ENCODE measurements at regions not wholly inside any gene's neighbourhood (a gene's known extent, or its start where the extent isn't known, plus 50 kb on each side); places are given as distances from the start of the nearest gene placed in this dataset.
A peak's percentile ranks its signal among the peaks of the same experiment; 100 is the strongest.

DNA sequence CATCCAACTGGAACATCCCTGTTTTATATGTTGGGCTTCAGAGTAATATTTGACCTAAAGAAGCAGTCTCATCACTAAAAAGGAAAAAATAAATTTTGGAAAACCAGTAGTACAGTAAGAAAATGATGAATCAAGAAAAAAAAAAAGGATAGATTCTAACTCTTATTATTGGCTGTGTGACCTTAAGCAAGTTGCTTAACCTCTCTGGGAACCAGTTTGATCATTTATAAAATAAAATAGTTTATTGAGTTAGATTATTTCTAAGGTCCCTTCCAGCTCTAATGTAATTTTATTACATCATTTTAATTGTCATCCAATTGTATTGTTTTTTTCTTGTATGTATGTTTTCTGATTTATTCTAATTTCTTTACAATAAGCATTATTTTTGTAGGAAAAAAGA lies 127.0 kb downstream of the PRELID2 start:
- no peak overlapping the region for H3K4me3 ChIP-seq

DNA sequence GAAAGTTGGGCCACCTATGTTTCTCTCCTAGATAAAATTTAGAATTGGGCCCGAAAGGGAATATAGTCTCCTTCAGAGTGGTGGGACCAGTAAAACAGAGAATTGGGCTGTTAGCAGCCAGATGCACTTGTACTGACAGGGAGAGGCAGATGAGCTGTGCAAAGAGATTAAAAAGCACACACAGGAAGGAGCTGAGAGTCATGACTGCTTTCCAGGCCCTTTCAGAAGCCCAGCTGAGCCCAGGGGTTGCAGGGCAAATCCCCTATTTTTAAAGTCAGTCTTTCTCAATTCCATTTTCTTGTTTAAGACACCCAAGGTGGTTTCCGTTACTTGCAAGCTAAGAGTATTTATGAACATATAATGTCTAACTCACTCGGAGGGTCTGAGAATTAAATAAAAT lies 130.4 kb downstream of the PRELID2 start:
- H3K27ac ChIP-seq: no peak overlapping the region
- no peak overlapping the region for H3K4me3 ChIP-seq

More for the DNA sequence above, 127.0 kb downstream of the PRELID2 start:
- H3K27ac ChIP-seq: no peak overlapping the region

DNA sequence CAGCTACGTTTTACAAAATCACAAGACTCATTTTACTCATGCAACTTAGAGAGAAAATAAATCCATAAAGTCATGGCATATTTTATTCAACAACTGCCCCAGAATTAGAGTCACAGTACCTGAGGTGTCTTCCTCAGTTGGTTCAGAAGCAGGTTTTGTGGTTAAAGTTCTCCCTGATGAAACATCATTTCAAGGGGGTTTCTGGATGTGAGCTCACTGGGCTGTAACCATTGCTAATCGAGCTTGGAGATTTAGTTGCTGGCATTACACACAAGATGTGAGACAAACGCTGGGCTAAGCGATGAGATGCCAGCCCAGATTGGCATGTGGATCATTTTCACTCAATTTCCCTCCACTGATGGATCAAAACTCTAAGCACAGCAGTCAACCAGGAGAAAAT lies 131.3 kb downstream of the PRELID2 start:
- Histone ChIP-seq H3K27ac (no peak overlapping the region), H3K4me3 (no peak overlapping the region)

DNA sequence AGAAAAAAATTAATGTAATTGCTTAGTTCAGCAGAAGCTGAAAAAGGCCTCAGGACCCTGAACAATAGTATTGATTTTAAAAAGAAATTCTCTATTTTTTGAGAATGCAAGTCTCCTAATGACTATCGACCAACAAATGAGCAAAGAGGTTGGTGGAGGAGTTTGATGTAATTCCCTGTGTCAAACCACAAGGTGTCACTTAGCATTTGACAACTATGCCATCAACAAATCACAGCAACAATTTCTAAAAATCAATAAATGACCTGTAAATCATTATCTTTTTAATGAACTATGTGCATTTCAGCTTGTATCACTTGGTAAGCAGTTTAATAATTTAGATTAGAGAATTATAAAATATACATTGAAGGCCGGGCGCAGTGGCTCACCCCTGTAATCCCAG lies 133.7 kb downstream of the PRELID2 start:
- H3K27ac ChIP-seq: no peak overlapping the region
- H3K4me3 ChIP-seq: no peak overlapping the region

DNA sequence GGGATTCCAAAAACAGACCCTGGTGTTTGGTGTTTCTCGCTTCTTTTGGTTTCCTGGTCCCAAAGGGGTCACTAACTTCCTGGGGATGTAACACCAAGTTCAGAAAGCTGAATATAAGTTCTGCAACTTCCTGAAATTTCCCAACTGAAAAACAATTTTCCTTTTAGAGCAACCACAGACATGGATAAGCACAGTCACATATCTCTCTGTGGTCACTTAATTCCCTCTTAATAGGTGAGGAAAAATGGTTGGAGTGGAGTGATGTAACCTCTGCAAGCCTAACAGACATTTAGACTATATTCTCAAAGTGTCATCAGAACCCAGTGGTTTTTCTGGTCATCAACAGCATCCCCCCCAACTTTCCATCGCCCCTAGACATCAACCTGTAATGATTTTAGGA lies 135.3 kb downstream of the PRELID2 start:
- H3K4me3 ChIP-seq: no peak overlapping the region
- no peak overlapping the region for H3K27ac ChIP-seq

DNA sequence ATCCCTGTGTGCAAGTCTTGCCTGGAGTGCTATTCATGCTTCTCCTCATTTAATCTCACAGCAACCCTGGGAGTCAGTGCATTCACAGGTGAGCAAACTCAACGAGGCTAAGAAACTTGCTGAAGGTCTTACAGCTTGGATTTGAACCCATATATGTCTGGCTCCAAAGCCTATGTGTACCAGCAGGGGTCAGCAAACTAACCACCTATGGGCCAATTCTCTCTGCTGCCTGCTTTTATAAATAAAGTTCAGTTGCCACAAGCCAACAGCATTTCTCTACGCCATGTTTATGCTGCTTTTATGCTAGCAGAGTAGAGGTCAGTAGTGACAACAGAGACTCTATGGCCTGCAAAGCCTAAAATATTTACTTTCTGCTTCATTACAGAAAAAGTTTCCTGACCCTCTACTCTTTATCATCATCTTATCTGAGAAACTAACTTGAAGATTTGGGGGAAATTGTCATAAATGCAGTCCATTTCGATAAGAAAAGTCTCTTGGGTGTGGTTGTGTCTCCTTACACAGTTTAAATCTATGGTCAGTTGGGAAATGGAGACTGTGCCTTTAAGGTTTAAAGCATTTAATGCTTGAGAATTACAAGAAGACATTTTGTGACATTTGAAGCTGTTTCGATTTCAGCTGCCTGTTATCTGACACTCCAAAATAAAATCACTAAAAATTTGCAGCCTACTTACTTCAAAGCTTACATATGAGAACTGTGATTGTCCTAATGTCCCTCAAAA lies 137.7 kb downstream of the PRELID2 start:
- H3K4me3 ChIP-seq: no peak overlapping the region
- H3K27ac ChIP-seq: no peak overlapping the region

DNA sequence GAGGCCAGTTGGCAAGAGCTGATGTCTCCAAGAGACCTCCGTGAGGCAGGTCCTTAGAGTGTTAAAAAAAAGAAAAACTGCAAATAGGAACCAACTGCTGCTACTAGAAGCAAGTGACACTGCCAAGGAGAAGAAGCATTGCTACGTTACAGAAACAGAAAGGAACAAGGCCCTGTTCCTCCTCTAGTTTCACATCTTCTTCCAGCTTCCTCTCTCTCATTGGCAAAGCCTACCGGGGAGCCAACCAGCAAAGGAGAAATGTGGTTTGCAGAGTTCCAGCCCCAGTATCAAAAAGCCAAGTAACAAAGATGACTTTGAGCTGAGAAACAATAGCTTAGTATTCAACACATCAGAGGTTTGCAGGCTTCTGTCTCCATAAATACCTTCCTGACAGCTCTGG lies 145.9 kb downstream of the PRELID2 start:
- H3K4me3 ChIP-seq: no peak overlapping the region
- H3K27ac ChIP-seq: peak overlapping the region in 4 of 21 experiments; percentile 17 to 68 (median 36)

DNA sequence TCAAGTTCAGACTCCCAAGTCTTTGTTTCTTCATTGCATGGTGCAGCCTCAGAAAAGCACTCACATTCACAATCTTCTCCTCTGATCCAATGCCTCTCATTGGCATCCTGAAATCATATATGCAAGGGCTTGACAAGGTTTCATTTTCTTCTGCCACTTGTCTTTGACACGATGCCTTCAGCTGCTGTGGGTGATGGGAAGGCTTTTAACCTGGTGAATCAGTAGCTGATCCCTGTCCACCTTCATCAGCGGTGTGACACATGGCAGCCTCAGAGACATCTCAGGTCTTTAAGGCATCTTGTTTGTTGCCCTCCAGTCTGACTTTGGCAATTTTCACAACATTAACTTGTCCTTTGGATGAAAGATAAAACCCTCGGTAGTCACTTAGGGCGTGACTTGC lies 147.2 kb downstream of the PRELID2 start:
- H3K4me3 ChIP-seq: no peak overlapping the region
- no peak overlapping the region for H3K27ac ChIP-seq

DNA sequence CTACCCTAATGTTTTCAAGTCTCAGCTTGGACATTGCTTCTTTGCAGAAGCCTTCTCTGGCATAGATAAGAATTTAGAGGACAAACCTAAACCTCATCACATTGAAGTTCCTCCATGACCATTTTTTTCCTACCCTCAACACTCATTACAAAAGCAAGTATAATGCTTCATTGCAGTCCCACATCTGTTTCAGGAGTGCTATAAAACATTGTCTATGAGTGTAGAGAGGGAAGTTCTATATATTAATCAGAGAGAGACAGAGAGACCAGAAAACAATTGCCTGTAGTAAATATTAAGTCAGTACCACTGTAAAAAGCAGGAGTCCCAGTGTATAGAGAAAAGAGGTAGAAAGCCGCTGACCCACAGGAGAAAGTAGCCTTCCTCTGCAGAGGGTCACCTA lies 149.7 kb downstream of the PRELID2 start:
- H3K4me3 ChIP-seq: no peak overlapping the region
- H3K27ac ChIP-seq: no peak overlapping the region

DNA sequence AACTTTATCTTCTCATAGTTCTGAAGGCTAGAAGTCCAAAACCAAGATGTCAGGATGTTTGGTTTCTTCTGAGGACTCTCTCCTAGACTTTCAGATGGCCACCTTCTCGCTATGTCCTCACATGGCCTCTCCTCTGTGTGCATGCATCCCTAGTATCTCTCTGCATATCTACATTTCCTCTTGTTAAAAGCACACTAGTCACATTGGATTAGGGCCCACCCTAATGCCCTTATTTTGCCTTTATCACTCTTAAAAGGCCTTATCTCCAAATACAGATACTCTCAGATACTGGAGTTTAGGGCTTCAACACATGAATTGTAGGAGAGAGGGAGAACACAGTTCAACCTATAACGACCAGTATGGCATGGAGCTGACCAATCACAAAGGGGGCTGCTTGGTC lies 151.7 kb downstream of the PRELID2 start:
- H3K4me3 ChIP-seq: no peak overlapping the region
- H3K27ac ChIP-seq: no peak overlapping the region

DNA sequence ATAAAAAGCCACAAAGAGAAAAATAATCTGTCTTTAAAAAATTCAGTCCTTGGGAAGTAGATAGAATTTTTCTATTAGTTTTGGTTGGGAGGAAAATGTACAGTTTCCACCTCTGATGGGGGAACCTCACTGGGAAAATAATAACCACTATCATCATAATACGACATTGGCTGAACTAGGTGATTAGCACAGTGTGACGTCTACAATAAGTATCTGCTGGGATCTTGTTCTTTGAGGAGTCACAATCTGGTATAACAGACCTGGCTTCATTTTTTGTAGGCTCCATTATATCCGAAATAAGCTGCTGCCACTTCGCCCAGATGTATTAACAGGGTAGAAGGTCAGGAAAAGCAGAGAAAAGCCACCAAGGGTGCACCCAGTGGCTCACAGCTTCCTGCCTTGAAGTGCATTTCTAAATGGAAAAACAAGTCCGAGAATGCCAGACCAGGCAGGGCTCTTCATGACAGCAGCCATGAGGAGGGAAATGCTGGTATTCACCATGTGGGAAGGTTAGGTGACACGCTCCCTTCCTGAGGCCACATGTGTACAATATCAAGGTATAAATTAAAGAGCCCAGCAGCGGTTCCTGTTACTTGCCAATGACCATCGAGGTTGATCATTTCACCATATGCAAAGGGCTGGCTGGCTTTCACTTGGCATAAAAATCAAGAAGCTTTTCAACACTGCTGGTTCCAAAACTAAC lies 152.8 kb downstream of the PRELID2 start:
- no peak overlapping the region for H3K27ac ChIP-seq
- no peak overlapping the region for H3K4me3 ChIP-seq

DNA sequence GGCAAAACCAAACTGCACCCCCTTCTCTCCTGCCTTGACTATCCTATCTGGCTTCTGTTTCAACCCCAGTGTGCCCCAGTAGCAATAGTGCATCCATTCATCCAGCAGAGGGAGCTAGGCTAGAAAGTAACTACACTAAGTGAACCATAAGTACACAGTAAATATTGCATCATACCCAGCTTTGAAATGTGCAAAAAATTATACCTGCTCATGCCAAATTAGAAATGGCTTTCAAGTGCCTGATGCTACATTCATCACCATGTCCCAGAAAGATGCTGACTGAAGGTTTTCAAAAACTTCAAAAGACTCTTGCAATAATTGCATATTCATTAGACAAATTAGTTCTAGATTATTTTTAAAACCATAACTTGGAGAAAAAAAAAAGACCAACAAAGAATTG lies 153.5 kb downstream of the PRELID2 start:
- Histone ChIP-seq H3K4me3 (no peak overlapping the region), H3K27ac (no peak overlapping the region)

DNA sequence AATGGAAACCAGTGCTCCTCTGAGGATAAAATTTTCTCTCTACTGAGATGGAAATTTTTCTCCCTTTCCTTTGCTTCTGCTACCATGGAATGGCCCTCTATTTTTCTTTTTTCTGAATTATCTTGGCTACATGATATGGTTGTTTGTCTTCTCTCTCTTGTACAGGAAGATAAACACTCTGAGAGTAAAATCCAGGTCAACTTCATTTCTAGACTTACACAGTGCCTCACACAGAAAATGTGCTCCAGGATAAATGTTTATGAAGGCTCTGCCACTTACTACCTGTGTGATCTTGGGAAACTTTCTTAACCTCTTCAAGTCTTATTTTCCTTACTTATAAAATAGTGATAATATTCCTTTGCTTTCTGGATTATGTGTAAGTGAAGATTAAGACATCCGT lies 153.9 kb downstream of the PRELID2 start:
- no peak overlapping the region for H3K27ac ChIP-seq
- no peak overlapping the region for H3K4me3 ChIP-seq

DNA sequence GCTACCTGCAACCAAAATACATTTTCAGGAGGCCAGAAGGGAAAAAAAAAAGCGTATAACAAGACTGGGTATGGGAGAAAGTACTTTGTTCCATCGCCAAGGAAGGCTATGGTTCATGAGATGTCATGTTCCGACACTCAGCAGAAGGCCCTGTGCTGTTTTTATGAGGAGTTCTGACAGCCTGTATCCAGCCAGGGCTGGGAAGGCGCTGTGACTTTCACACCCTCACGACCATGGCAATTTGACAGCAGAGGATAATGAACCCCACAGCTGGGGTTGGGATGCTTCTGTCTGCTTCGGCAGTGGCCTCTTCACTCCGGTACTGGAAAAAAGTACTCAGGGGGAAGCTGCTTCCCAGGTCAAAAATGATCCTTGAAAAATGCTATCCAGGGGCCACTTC lies 154.4 kb downstream of the PRELID2 start:
- no peak overlapping the region for H3K4me3 ChIP-seq
- H3K27ac ChIP-seq: peak overlapping the region in 1 of 21 experiments; percentile 27

DNA sequence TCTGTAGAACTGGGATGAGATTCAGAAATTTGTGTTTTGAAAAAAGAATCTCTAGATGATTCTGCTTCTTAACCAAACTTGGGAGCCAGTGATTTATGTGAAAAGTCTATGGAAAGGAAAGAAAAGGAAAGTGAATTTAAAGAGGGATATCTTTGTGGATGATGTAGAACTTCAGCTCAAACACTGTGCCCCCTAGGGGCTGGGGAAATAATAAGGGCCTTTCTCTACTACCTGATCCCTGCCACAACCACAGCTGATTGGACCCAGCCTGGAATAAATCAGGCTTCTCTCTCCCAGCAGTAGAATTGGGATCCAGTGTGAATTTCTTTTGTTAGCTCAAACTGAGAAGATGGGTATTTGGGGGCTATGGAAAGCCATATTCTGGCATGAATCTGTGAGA lies 155.0 kb downstream of the PRELID2 start:
- Histone ChIP-seq H3K4me3 (no peak overlapping the region), H3K27ac (no peak overlapping the region)

DNA sequence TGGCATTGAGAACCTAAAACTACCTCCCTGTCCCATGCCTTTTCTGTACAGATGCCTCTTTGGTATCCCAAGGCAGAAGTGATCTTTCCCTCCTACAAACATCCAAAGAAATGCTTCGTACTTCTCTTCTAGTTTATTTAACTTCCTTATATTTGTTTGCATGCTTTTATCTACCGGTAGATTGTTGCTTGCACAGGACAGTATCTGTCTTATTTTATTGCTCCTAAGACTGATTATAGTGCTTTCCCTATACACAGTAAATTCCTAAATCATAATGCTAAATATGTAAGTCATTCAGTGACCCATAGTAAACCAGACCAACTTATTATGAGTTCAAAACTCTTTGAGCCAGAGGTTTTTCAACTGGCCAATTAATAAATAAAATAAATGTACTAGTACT lies 156.9 kb downstream of the PRELID2 start:
- H3K4me3 ChIP-seq: no peak overlapping the region
- H3K27ac ChIP-seq: no peak overlapping the region

DNA sequence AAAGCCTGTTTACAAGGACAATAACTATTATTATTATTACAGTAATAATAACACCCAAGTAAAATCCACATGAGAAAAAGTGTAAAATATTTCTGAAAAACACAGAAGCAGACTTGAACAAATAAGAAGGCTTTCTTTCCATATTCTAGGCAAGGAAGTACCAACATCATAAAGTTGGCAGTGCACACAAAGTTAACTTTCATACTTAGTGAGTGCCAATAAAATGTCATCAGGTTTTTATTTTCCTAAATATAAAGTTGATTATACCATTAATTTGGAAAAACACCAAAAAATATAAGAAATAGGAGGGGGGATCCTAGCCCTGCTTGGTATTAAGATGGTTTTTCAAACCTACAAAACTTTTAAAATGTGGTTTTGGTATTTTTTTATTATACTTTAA lies 161.4 kb downstream of the PRELID2 start:
- Histone ChIP-seq H3K27ac (no peak overlapping the region), H3K4me3 (no peak overlapping the region)

DNA sequence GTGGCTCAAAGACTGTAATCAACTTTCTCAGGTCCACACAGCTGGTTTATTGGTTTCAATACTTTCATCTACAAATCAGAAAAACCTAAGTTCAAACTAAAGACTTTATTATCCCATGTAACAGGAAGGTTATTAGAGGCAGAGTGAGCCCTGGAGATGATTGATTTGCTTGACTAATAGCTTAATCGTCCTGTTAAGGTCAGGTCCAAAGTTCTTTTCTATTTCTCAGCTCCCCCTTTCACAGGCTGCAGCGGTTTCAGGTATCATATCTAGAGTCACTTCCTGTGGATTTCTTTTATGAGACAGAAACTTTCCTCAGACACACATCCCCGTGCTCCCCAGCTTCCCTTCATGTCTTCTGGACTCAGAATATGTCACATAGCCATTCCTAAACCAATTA lies 166.4 kb downstream of the PRELID2 start:
- Histone ChIP-seq H3K4me3 (no peak overlapping the region), H3K27ac (no peak overlapping the region)

DNA sequence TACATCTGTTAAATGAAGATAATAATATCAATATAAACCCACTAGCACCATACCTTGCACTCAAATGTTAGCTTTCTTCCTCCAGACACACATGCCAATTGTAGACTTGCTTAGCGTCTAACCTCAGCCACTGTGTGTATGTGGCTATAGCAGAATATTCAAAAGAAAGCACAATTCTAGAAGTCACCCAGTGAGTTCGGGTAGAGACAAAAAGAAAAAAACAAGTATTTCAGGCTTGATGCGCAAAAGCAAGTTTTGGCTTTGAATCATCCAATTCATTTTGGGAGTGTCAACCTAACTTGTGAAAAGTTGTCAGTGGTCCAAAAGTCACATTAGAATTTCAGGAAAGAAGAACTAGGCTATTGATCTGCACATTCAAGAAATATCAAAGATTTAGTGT lies 167.4 kb downstream of the PRELID2 start:
- H3K27ac ChIP-seq: no peak overlapping the region
- H3K4me3 ChIP-seq: no peak overlapping the region

DNA sequence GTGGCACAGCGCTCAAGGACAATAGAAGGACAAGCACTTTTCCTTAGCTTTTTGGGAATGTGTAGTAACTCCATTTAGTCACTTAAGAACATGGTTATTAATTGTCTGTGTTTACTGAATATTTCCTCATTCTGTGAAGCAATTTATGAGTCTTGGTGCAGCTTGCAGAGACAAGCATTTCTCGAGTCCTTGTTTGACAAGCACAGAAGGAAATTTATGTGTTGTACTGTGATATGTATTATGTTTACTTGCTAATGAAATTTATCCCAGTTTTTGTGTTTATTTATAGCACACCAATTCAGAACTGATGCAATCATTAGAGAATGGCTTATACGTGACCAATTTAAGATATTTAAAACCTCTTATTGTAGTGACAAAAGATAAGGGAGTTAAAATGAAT lies 168.6 kb downstream of the PRELID2 start:
- Histone ChIP-seq H3K27ac (no peak overlapping the region), H3K4me3 (no peak overlapping the region)

DNA sequence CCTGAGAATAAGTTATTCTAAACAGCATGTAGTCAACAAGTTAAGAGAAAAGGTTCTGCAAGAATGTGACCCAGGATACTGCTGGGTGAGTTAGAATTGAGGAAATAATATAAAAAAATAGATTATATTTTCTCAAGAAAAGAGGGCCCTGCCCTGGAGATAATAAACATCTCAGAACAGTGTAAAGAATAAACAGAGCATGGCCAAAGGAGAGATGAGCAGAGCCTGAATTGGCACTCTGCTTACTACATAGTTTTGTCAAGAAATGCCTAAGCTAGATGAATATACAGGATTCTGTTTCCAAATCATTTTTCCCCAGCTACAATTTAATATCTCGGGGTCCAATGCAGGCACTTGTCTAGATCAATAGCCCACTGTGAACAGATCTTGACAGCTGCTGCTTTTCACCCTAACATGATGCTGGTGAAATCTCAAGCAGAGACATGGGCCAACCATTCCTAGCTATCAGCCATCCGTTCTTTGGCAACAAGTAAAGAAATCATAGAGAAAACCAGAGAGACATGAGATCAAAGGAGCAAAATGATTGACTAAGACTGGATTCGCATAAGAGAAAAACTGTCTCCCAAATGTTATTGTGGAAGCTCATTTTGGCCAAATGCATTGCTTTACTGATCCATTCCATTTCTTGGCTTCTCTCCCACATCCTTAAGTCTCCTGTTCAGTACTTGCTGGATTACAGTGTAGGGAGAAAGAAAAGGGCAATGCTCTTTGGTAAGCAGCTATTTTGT lies 173.2 kb downstream of the PRELID2 start:
- H3K4me3 ChIP-seq: no peak overlapping the region

More for the DNA sequence above, 173.2 kb downstream of the PRELID2 start:
- no peak overlapping the region for H3K27ac ChIP-seq

Measured in skin epidermis (tissue), 12 donors.